ENCODE measurements at regions not wholly inside any gene's neighbourhood (a gene's known extent, or its start where the extent isn't known, plus 50 kb on each side); places are given as distances from the start of the nearest gene placed in this dataset.

- Histone ChIP-seq H3K27me3 (ENCODE audit: control insufficient read depth in 2 of 2, insufficient read depth in 1 of 2, low read length in 1 of 2) (no peaks in the 10 kb centered on the region), H3K27ac (ENCODE audit: low read depth in 1 of 2, low read length in 1 of 2) (no peak overlapping the region), H3K9me3 (ENCODE audit: control insufficient read depth in 2 of 2, insufficient read depth in 1 of 2, low read length in 1 of 2) (no peaks in the 10 kb centered on the region), H3K4me3 (ENCODE audit: low read length in 2 of 2) (no peak overlapping the region), H3K36me3 (ENCODE audit: control insufficient read depth in 2 of 2, insufficient read depth in 2 of 2, low read length in 1 of 2) (no peaks in the 10 kb centered on the region), H3K4me1 (ENCODE audit: control insufficient read depth in 2 of 2, insufficient read depth in 2 of 2, low read length in 2 of 2) (no peaks in the 10 kb centered on the region)
- WGBS, result 64% methylated on average over 3 of the region's 3 CpGs
- no peak for DNase-seq (ENCODE audit: low read depth in 6 of 9, low spot score in 9 of 9)
Observed at GRCh38 chr9:38342532-38342931, 50.0 kb upstream of the ALDH1B1 start.

DNA sequence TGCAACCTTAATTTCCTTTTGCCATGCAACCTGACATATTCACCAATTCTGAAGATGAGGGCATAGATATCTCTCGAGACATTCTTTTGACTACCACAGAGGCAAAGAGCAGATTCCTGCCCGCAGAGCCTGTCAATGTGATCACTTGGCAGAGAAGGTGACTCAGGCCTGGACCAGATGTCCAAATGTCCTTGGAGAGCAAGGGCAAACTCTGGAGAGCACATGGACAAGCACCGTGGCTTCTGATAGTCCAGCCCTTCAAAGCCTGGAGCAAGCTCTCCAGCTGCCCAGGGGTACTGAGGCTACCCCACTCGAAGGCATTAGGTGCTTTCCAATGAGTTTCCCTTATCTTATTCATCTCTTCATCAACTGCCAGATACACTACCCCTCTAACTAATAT lies 50.4 kb upstream of the ALDH1B1 start:
- WGBS, result 95% methylated on average over 4 of the region's 4 CpGs
- Histone ChIP-seq H3K9me3 (ENCODE audit: control insufficient read depth in 2 of 2, insufficient read depth in 1 of 2, low read length in 1 of 2) (no peaks in the 10 kb centered on the region), H3K36me3 (ENCODE audit: control insufficient read depth in 2 of 2, insufficient read depth in 2 of 2, low read length in 1 of 2) (no peaks in the 10 kb centered on the region), H3K27ac (ENCODE audit: low read depth in 1 of 2, low read length in 1 of 2) (no peak overlapping the region), H3K4me3 (ENCODE audit: low read length in 2 of 2) (no peak overlapping the region), H3K4me1 (ENCODE audit: control insufficient read depth in 2 of 2, insufficient read depth in 2 of 2, low read length in 2 of 2) (no peaks in the 10 kb centered on the region), H3K27me3 (ENCODE audit: control insufficient read depth in 2 of 2, insufficient read depth in 1 of 2, low read length in 1 of 2) (no peaks in the 10 kb centered on the region)
- no peak for DNase-seq (ENCODE audit: low read depth in 6 of 9, low spot score in 9 of 9)

DNA sequence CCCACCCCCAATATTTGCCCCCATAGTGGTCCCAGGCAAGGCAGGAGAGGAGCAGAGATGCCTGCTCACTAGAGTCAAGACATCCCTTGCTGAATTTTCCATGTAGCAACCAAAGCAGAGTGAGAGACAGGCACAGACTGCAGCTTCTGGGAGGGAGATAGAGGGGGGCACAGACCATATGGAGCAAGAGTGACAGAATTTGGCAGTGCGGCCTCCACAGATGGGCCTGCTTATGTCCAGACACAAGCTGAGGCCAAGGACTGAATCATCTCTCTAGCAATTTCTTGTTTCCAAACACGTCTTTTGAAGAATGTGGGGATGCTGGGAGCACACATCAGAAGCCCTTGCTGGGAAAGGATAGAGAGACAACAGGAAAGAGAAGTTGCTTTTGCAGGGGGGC lies 53.0 kb upstream of the ALDH1B1 start:
- Histone ChIP-seq H3K4me1 (ENCODE audit: control insufficient read depth in 2 of 2, insufficient read depth in 2 of 2, low read length in 2 of 2) (peaks cover 0 to 3% of the 10 kb centered on the region in 2 donors), H3K4me3 (ENCODE audit: low read length in 2 of 2) (no peak overlapping the region), H3K9me3 (ENCODE audit: control insufficient read depth in 2 of 2, insufficient read depth in 1 of 2, low read length in 1 of 2) (no peaks in the 10 kb centered on the region), H3K27ac (ENCODE audit: low read depth in 1 of 2, low read length in 1 of 2) (no peak overlapping the region), H3K27me3 (ENCODE audit: control insufficient read depth in 2 of 2, insufficient read depth in 1 of 2, low read length in 1 of 2) (no peaks in the 10 kb centered on the region), H3K36me3 (ENCODE audit: control insufficient read depth in 2 of 2, insufficient read depth in 2 of 2, low read length in 1 of 2) (no peaks in the 10 kb centered on the region)
- no peak for DNase-seq (ENCODE audit: low read depth in 6 of 9, low spot score in 9 of 9)
- 93% methylated on average over 2 of the region's 2 CpGs for WGBS

DNA sequence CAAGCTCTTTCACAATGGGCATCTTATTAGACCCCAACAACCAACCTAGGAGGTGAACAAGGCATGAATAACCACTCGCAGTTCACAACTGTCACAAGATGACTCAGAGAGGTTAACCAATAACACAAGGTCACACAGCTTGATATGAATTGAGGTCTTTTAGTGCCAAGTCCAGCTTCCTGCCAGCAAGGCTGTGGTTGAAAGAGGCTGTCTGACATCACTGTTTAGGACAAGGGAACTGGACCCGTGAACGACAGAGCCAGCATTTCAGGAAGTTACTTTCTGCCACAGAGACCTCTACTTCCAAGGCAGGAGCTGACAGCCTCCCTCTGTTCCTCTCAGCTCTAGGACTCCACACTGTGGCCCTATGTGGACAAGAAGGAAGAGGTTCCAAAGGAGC lies 53.4 kb upstream of the ALDH1B1 start:
- Histone ChIP-seq H3K4me1 (ENCODE audit: control insufficient read depth in 2 of 2, insufficient read depth in 2 of 2, low read length in 2 of 2) (peaks cover 0 to 3% of the 10 kb centered on the region in 2 donors), H3K4me3 (ENCODE audit: low read length in 2 of 2) (no peak overlapping the region), H3K27ac (ENCODE audit: low read depth in 1 of 2, low read length in 1 of 2) (no peak overlapping the region), H3K36me3 (ENCODE audit: control insufficient read depth in 2 of 2, insufficient read depth in 2 of 2, low read length in 1 of 2) (no peaks in the 10 kb centered on the region), H3K9me3 (ENCODE audit: control insufficient read depth in 2 of 2, insufficient read depth in 1 of 2, low read length in 1 of 2) (no peaks in the 10 kb centered on the region), H3K27me3 (ENCODE audit: control insufficient read depth in 2 of 2, insufficient read depth in 1 of 2, low read length in 1 of 2) (no peaks in the 10 kb centered on the region)
- DNase-seq (ENCODE audit: low read depth in 6 of 9, low spot score in 9 of 9), result no peak
- 31% methylated on average over 3 of the region's 3 CpGs for WGBS

GRCh38 chr9:38338342-38339018 lies 54.0 kb upstream of the ALDH1B1 start:
- Histone ChIP-seq H3K4me1 (ENCODE audit: control insufficient read depth in 2 of 2, insufficient read depth in 2 of 2, low read length in 2 of 2) (peaks cover 0 to 3% of the 10 kb centered on the region in 2 donors), H3K4me3 (ENCODE audit: low read length in 2 of 2) (no peak overlapping the region), H3K27me3 (ENCODE audit: control insufficient read depth in 2 of 2, insufficient read depth in 1 of 2, low read length in 1 of 2) (no peaks in the 10 kb centered on the region), H3K27ac (ENCODE audit: low read depth in 1 of 2, low read length in 1 of 2) (no peak overlapping the region), H3K9me3 (ENCODE audit: control insufficient read depth in 2 of 2, insufficient read depth in 1 of 2, low read length in 1 of 2) (no peaks in the 10 kb centered on the region), H3K36me3 (ENCODE audit: control insufficient read depth in 2 of 2, insufficient read depth in 2 of 2, low read length in 1 of 2) (no peaks in the 10 kb centered on the region)
- no peak for DNase-seq (ENCODE audit: low read depth in 6 of 9, low spot score in 9 of 9)
- WGBS, result 94% methylated on average over 5 of the region's 5 CpGs

DNA sequence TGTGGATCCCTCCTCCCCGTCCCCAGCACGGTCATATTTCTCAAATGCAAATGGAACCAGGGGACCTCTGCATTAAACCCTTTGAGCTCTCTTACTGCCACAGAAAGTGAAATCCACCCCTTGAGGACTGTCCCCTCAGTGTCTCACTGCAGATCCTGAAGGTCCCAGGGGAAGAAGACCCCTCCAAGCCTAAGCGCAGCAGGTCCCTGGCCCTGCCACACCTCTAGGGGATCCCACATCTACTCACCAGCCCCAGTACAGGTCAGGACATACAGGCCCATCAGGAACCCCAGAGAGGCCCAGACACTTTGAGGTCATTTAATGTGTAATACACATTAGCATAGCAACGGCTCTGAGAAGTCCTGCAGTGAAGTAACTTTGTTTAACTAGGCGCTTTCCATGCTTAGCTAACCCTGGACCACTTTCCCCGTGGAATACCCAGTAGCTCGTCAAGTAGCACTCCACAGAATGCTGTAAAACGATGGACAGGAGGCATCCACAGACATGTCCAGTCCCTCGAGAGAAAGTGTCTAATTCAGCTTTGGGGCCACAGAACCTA lies 54.7 kb upstream of the ALDH1B1 start:
- DNase-seq (ENCODE audit: low read depth in 6 of 9, low spot score in 9 of 9), result no peak
- H3K4me1 ChIP-seq (ENCODE audit: control insufficient read depth in 2 of 2, insufficient read depth in 2 of 2, low read length in 2 of 2), result peaks cover 0 to 3% of the 10 kb centered on the region in 2 donors
- 96% methylated on average over 9 of the region's 9 CpGs for WGBS
- no peaks in the 10 kb centered on the region for H3K9me3 ChIP-seq (ENCODE audit: control insufficient read depth in 2 of 2, insufficient read depth in 1 of 2, low read length in 1 of 2)
- H3K27ac ChIP-seq (ENCODE audit: low read depth in 1 of 2, low read length in 1 of 2), result no peak overlapping the region
- no peaks in the 10 kb centered on the region for H3K36me3 ChIP-seq (ENCODE audit: control insufficient read depth in 2 of 2, insufficient read depth in 2 of 2, low read length in 1 of 2)
- H3K27me3 ChIP-seq (ENCODE audit: control insufficient read depth in 2 of 2, insufficient read depth in 1 of 2, low read length in 1 of 2), result no peaks in the 10 kb centered on the region
- no peak overlapping the region for H3K4me3 ChIP-seq (ENCODE audit: low read length in 2 of 2)

DNA sequence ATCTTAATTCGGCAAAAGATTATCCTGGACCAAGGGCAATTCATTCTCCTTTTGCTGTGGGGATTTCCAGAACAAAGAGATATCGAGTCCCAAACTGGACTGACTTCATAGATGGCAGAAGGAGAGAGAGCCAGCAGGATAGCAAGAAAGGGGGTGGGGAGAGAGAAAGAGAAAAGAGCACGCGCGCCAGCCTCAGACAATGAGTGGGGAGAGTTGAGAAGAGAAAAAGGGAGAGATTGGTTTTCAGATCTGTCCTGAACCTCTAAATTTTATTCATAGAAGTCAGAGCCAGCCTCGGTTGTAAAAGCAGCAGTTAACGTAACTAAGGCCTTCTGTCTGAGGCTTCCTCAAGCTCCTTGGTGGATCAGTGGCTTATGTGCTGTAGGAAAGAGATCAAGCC lies 55.3 kb upstream of the ALDH1B1 start:
- Histone ChIP-seq H3K27me3 (ENCODE audit: control insufficient read depth in 2 of 2, insufficient read depth in 1 of 2, low read length in 1 of 2) (no peaks in the 10 kb centered on the region), H3K9me3 (ENCODE audit: control insufficient read depth in 2 of 2, insufficient read depth in 1 of 2, low read length in 1 of 2) (no peaks in the 10 kb centered on the region), H3K4me3 (ENCODE audit: low read length in 2 of 2) (no peak overlapping the region), H3K36me3 (ENCODE audit: control insufficient read depth in 2 of 2, insufficient read depth in 2 of 2, low read length in 1 of 2) (no peaks in the 10 kb centered on the region), H3K27ac (ENCODE audit: low read depth in 1 of 2, low read length in 1 of 2) (peak overlapping the region in 1 of 2 donors; percentile 4), H3K4me1 (ENCODE audit: control insufficient read depth in 2 of 2, insufficient read depth in 2 of 2, low read length in 2 of 2) (peaks cover 0 to 3% of the 10 kb centered on the region in 2 donors)
- WGBS, result 93% methylated on average over 7 of the region's 7 CpGs
- peak in 1 of 9 donors; percentile 9 for DNase-seq (ENCODE audit: low read depth in 6 of 9, low spot score in 9 of 9)

- Histone ChIP-seq H3K4me1 (ENCODE audit: control insufficient read depth in 2 of 2, insufficient read depth in 2 of 2, low read length in 2 of 2) (peaks cover 0 to 3% of the 10 kb centered on the region in 2 donors), H3K4me3 (ENCODE audit: low read length in 2 of 2) (no peak overlapping the region), H3K36me3 (ENCODE audit: control insufficient read depth in 2 of 2, insufficient read depth in 2 of 2, low read length in 1 of 2) (no peaks in the 10 kb centered on the region), H3K27me3 (ENCODE audit: control insufficient read depth in 2 of 2, insufficient read depth in 1 of 2, low read length in 1 of 2) (no peaks in the 10 kb centered on the region), H3K27ac (ENCODE audit: low read depth in 1 of 2, low read length in 1 of 2) (peak overlapping the region in 1 of 2 donors; percentile 46), H3K9me3 (ENCODE audit: control insufficient read depth in 2 of 2, insufficient read depth in 1 of 2, low read length in 1 of 2) (no peaks in the 10 kb centered on the region)
- peak in 1 of 9 donors; percentile 9 for DNase-seq (ENCODE audit: low read depth in 6 of 9, low spot score in 9 of 9)
- WGBS, result 91% methylated on average over 8 of the region's 8 CpGs
Observed at GRCh38 chr9:38336341-38336740, 56.2 kb upstream of the ALDH1B1 start.

DNA sequence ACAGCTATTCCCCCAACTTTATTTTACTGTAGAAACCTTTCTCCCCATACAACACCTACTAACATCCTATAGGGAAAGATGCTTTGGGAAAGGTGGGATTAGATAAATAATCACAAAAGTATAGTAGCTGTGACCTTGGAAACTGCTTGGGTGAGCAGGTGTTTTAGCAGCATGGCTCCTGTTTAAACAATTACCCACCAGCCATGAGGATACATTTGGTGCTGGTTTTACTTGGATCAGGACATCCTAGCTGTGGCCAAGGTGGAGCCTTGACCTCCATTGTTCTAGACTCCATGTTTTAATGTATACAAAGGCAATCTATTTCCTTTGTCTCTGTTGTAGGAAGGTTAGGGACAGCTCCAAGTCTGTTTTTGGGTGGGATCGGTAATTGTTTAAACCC lies 56.8 kb upstream of the ALDH1B1 start:
- Histone ChIP-seq H3K36me3 (ENCODE audit: control insufficient read depth in 2 of 2, insufficient read depth in 2 of 2, low read length in 1 of 2) (no peaks in the 10 kb centered on the region), H3K27me3 (ENCODE audit: control insufficient read depth in 2 of 2, insufficient read depth in 1 of 2, low read length in 1 of 2) (no peaks in the 10 kb centered on the region), H3K4me3 (ENCODE audit: low read length in 2 of 2) (no peak overlapping the region), H3K9me3 (ENCODE audit: control insufficient read depth in 2 of 2, insufficient read depth in 1 of 2, low read length in 1 of 2) (no peaks in the 10 kb centered on the region), H3K27ac (ENCODE audit: low read depth in 1 of 2, low read length in 1 of 2) (no peak overlapping the region), H3K4me1 (ENCODE audit: control insufficient read depth in 2 of 2, insufficient read depth in 2 of 2, low read length in 2 of 2) (peaks cover 0 to 3% of the 10 kb centered on the region in 2 donors)
- 97% methylated on average over 1 of the region's 1 CpG for WGBS
- no peak for DNase-seq (ENCODE audit: low read depth in 6 of 9, low spot score in 9 of 9)
